ENCODE measurements at regions not wholly inside any gene's neighbourhood (a gene's known extent, or its start where the extent isn't known, plus 50 kb on each side); places are given as distances from the start of the nearest gene placed in this dataset.

DNA sequence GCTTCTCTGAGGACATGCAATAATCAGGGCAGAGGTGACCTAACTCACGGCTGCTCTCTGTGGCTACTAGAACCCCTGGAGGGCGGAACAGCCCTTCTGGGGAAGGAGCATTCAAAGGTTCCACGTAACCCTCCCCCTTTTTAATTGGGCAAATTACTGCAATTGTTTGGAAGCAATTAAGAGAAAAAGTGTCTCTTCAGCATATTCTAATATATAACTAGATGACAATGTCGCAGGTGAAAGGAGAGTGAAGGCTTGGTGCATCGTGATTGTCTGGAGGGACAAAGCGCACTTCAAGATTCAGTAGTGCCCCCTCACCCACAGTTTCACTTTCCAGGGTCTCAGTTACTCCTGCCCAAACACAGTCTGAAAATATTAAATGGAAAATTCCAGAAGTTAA is 720.8 kb downstream of the DCDC2C start:
- TF ChIP-seq, protein P1, sequence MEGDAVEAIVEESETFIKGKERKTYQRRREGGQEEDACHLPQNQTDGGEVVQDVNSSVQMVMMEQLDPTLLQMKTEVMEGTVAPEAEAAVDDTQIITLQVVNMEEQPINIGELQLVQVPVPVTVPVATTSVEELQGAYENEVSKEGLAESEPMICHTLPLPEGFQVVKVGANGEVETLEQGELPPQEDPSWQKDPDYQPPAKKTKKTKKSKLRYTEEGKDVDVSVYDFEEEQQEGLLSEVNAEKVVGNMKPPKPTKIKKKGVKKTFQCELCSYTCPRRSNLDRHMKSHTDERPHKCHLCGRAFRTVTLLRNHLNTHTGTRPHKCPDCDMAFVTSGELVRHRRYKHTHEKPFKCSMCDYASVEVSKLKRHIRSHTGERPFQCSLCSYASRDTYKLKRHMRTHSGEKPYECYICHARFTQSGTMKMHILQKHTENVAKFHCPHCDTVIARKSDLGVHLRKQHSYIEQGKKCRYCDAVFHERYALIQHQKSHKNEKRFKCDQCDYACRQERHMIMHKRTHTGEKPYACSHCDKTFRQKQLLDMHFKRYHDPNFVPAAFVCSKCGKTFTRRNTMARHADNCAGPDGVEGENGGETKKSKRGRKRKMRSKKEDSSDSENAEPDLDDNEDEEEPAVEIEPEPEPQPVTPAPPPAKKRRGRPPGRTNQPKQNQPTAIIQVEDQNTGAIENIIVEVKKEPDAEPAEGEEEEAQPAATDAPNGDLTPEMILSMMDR (IDR thresholded peaks at IDR 0.05) = no peak
- no peak for TF ChIP-seq POLR2A (IDR thresholded peaks at IDR 0.05)

Data from lower leg skin (tissue), 3 donors.